ENCODE measurements at regions not wholly inside any gene's neighbourhood (a gene's known extent, or its start where the extent isn't known, plus 50 kb on each side); places are given as distances from the start of the nearest gene placed in this dataset.

- no peak for TF ChIP-seq CTCF (IDR thresholded peaks at IDR 0.05; ENCODE audit: low read depth, low read length)
- H3K4me3 ChIP-seq (ENCODE audit: low read depth, low read length) = peak overlapping the region; percentile 58
Observed at GRCh38 chr20:63101781-63102720, 95.3 kb upstream of the BHLHE23 start.

GRCh38 chr20:63100926-63101699 is 94.3 kb upstream of the BHLHE23 start:
- TF ChIP-seq CTCF (IDR thresholded peaks at IDR 0.05; ENCODE audit: low read depth, low read length) = no peak
- no peak overlapping the region for H3K4me3 ChIP-seq (ENCODE audit: low read depth, low read length)

- TF ChIP-seq CTCF (IDR thresholded peaks at IDR 0.05; ENCODE audit: low read depth, low read length) = no peak
- H3K4me3 ChIP-seq (ENCODE audit: low read depth, low read length) = no peak overlapping the region
Observed at GRCh38 chr20:63100174-63100925, 93.6 kb upstream of the BHLHE23 start.

GRCh38 chr20:63099456-63100173 is 92.9 kb upstream of the BHLHE23 start:
- TF ChIP-seq CTCF (IDR thresholded peaks at IDR 0.05; ENCODE audit: low read depth, low read length) = no peak
- no peak overlapping the region for H3K4me3 ChIP-seq (ENCODE audit: low read depth, low read length)

GRCh38 chr20:63098195-63098810 is 91.5 kb upstream of the BHLHE23 start:
- no peak for TF ChIP-seq CTCF (IDR thresholded peaks at IDR 0.05; ENCODE audit: low read depth, low read length)
- no peak overlapping the region for H3K4me3 ChIP-seq (ENCODE audit: low read depth, low read length)

- no peak overlapping the region for H3K4me3 ChIP-seq (ENCODE audit: low read depth, low read length)
- TF ChIP-seq CTCF (IDR thresholded peaks at IDR 0.05; ENCODE audit: low read depth, low read length) = no peak
Observed at GRCh38 chr20:63097336-63097831, 90.6 kb upstream of the BHLHE23 start.
